ENCODE measurements at regions not wholly inside any gene's neighbourhood (a gene's known extent, or its start where the extent isn't known, plus 50 kb on each side); places are given as distances from the start of the nearest gene placed in this dataset.

DNA sequence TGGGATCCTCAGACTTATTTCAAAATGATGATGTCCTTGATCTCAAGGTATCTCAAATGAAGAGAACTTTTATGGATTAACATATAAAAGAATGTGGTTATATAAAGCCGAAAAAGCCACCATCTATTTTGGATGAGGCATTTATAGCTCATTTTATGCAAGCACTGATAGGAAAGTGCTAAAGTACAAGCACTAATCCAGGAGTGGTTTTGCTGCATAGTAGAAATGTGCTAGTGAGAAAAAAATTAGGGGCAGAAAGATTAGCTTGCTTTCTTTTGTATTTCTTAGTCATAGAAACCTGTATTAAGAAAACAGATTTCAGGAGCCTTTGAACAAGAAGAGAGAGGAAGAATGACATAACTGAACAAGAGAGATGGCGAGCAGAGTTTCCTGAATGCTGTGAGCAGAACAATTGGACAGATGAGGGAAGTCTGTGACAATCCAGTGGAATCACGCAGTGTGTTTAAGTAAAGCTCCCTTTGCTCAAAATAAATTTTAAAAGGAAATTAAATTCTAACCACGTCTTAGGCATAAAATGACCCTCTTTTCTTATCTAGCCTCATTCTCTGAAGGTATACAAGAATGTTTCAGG, 238.2 kb upstream of the NOVA1 start:
- H3K4me1 Mint-ChIP-seq (ENCODE audit: low read depth), result no peaks in the 10 kb centered on the region
- ChIA-PET POLR2A (interaction anchor here (0.6 kb wide), 1 partner anchor 53 kb away, joined by 5 read pairs; no protein-coding TSS in a partner anchor), CTCF (interaction anchor here (1.2 kb wide), 1 partner anchor 95 kb away, joined by 3 read pairs; no protein-coding TSS in a partner anchor)
- TF ChIP-seq, protein P1, sequence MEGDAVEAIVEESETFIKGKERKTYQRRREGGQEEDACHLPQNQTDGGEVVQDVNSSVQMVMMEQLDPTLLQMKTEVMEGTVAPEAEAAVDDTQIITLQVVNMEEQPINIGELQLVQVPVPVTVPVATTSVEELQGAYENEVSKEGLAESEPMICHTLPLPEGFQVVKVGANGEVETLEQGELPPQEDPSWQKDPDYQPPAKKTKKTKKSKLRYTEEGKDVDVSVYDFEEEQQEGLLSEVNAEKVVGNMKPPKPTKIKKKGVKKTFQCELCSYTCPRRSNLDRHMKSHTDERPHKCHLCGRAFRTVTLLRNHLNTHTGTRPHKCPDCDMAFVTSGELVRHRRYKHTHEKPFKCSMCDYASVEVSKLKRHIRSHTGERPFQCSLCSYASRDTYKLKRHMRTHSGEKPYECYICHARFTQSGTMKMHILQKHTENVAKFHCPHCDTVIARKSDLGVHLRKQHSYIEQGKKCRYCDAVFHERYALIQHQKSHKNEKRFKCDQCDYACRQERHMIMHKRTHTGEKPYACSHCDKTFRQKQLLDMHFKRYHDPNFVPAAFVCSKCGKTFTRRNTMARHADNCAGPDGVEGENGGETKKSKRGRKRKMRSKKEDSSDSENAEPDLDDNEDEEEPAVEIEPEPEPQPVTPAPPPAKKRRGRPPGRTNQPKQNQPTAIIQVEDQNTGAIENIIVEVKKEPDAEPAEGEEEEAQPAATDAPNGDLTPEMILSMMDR (IDR thresholded peaks at IDR 0.05), result no peak
- no peak overlapping the region for H3K4me3 Mint-ChIP-seq
- no peak overlapping the region for H3K27ac Mint-ChIP-seq
- intact Hi-C loops (cut with micrococcal nuclease), result no loop called here
- DNase-seq (no peak), ATAC-seq (no peak)
- H3K9me3 Mint-ChIP-seq, result peaks cover 10% of the 10 kb centered on the region
- H3K27me3 Mint-ChIP-seq, result no peaks in the 10 kb centered on the region
- H3K36me3 Mint-ChIP-seq (ENCODE audit: low read depth), result no peaks in the 10 kb centered on the region

DNA sequence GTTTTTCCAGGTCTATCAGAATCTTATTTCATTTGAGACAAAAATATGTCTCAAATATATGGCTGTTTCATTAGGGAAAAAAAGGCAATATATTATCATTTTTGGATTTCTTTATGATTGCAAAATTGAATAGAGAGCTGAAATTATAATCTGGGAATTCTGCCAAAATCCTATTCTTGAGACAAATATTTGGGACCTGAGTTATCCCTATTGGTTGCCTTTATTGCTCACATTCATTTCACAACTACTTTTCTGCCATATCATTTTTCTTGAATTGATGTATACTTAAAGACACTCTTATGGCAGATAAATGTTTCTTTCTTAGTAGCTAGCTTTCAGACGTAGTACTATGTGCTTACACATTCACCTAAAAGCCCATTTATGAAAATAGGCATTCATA, 241.6 kb upstream of the NOVA1 start:
- DNase-seq (no peak), ATAC-seq (no peak)
- intact Hi-C loops (cut with micrococcal nuclease), result no loop called here
- Mint-ChIP-seq H3K4me1 (ENCODE audit: low read depth) (no peaks in the 10 kb centered on the region), H3K9me3 (peaks cover 7% of the 10 kb centered on the region), H3K4me3 (no peak overlapping the region), H3K36me3 (ENCODE audit: low read depth) (no peaks in the 10 kb centered on the region), H3K27me3 (no peaks in the 10 kb centered on the region), H3K27ac (no peak overlapping the region)
- ChIA-PET CTCF (no interaction called here), POLR2A (no interaction called here)
- TF ChIP-seq, protein P1 (IDR thresholded peaks at IDR 0.05), result no peak

DNA sequence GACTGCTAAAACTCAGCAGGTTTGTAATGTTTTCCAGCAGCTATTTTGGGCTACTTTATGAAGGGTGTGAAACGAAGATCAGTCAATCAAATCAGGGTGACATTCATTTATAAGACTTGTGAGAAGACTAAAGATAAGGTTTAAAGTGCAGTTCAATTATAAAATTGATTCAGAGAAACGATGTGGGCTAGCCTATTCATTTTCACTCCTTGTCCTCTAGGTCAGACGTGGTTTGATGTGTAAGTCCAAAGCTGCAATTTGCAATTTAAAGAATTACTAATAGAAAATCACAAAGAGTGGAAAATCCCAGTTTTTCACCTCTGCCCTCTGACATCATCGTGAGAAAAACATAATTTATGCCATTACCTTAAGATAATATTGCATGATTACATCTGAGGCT, 243.5 kb upstream of the NOVA1 start:
- no peaks in the 10 kb centered on the region for H3K36me3 Mint-ChIP-seq (ENCODE audit: low read depth)
- CTCF ChIA-PET, result no interaction called here
- H3K4me1 Mint-ChIP-seq (ENCODE audit: low read depth), result no peaks in the 10 kb centered on the region
- no peaks in the 10 kb centered on the region for H3K27me3 Mint-ChIP-seq
- intact Hi-C loops (cut with micrococcal nuclease), result no loop called here
- H3K9me3 Mint-ChIP-seq, result peaks cover 11% of the 10 kb centered on the region
- H3K4me3 Mint-ChIP-seq, result no peak overlapping the region
- TF ChIP-seq, protein P1 (IDR thresholded peaks at IDR 0.05), result no peak
- ATAC-seq (no peak), DNase-seq (no peak)
- POLR2A ChIA-PET, result no interaction called here
- H3K27ac Mint-ChIP-seq, result no peak overlapping the region

DNA sequence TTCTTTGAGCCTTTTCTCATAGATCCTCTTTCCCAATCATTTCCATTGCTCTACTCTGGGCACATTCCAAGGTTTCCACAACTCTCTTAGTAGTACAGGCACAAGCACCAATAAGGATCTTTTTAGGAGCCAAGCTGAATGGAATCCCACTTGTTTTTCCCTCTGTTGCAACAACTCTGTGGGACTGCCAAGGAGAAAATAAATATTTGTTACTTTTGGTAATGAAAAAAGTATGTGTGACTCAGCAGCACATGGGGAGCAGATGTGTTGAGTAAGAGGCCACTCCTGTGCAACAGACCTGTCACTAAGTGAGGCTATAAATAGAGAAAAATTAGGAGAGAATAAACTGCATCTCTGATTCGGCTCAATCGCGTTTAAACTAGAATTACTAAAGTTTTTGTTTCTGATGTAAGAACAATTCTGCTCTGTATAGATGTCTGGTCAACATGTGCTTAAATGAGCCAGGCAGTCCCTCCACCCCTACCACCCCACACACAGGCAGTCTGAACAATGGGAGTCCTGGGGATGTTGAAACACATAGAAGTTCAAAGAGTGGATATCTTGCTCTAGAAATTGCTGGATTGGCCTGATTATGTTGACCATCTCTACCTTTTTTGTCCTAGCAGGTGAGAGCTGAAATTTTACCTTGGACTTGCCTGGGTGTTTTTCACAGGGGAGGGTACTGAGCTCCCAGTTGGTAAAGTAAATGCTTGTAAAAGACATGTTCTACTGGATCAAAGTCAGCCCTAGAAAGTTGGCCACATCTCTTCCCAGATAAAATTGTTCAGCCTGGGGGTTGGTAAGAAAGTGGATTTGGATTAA, 244.3 kb upstream of the NOVA1 start:
- H3K4me1 Mint-ChIP-seq (ENCODE audit: low read depth), result no peaks in the 10 kb centered on the region
- peaks cover 11% of the 10 kb centered on the region for H3K9me3 Mint-ChIP-seq
- no peak overlapping the region for H3K4me3 Mint-ChIP-seq
- ATAC-seq (no peak), DNase-seq (no peak)
- no peaks in the 10 kb centered on the region for H3K27me3 Mint-ChIP-seq
- H3K36me3 Mint-ChIP-seq (ENCODE audit: low read depth), result no peaks in the 10 kb centered on the region
- intact Hi-C loops (cut with micrococcal nuclease), result no loop called here
- TF ChIP-seq, protein P1 (IDR thresholded peaks at IDR 0.05), result no peak
- POLR2A ChIA-PET, result no interaction called here
- CTCF ChIA-PET, result no interaction called here
- H3K27ac Mint-ChIP-seq, result no peak overlapping the region

DNA sequence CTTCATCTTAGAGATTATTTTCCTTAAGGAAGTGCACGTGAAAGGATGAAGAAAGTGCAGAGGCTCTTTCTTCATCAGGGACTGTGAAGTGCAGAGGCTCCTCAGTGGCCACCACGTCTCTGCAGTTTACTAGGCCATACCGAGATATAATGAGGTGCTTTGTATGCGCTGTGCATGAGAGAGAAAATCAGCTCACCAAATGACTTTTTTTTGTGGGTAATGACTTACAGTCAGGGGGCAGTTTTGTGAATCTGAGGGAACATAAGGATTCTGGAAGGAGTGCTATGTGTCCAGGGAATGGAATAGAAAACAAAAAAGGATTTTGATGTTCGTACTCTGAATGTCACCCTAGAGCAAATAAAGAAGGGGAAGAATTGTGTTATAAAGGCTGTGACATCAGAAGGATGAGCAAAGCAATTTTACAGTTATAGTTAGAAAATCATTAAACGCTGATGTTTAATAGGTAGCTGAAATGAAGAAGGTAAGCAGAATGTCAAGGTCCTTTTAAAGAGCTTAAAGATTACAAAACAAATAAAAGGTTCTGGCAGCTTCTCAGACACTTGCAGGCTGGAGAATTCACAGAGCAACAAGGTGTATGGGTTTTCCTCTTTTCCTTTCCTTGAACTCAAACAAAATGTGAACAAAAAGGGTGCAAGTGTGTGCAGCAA, 247.5 kb upstream of the NOVA1 start:
- DNase-seq (no peak), ATAC-seq (no peak)
- no peaks in the 10 kb centered on the region for H3K4me1 Mint-ChIP-seq (ENCODE audit: low read depth)
- H3K27ac Mint-ChIP-seq, result no peak overlapping the region
- ChIA-PET POLR2A (no interaction called here), CTCF (no interaction called here)
- no peaks in the 10 kb centered on the region for H3K27me3 Mint-ChIP-seq
- no peak overlapping the region for H3K4me3 Mint-ChIP-seq
- peaks cover 8% of the 10 kb centered on the region for H3K9me3 Mint-ChIP-seq
- no peaks in the 10 kb centered on the region for H3K36me3 Mint-ChIP-seq (ENCODE audit: low read depth)
- intact Hi-C loops (cut with micrococcal nuclease), result no loop called here
- TF ChIP-seq, protein P1 (IDR thresholded peaks at IDR 0.05), result no peak

Data from activated CD8-positive, alpha-beta T cell treated with anti-CD3 and anti-CD28 coated beads for 36 hours (primary cell).